ENCODE measurements at regions not wholly inside any gene's neighbourhood (a gene's known extent, or its start where the extent isn't known, plus 50 kb on each side); places are given as distances from the start of the nearest gene placed in this dataset.

DNA sequence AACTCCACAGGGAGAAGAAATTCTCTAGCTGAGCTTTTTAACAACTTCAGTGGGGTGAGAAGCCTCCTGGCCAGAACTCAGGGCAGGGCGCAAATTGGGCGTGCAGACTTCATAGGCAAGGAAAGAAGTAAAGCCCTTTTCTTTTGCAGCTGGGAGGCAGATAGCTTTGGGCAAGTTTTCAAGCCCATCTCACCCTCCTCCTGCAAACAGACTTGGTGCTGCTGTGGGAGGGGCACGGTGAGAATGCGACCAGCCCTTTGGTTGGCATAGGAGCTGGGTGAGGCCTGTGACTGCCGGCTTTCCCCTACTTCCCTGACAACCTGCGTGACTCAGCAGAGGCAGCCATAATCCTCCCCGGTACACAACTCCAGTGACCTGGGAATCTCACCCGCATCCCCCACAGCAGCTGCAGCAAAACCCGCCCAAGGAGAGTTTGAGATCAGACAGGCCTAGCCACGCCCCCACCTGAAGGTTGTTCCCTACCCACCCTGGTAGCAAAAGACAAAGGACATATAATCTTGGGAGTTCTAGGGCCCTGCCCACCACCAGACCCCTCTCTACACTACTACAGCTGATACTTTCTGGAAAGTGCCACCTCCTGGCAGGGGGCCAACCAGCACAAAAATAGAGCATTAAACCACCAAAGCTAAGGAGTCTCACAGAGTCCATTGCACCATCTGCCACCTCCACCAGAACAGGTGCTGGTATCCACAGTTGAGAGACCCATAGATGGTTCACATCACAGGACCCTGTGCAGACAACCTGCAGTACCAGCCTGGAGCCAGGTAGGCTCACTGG is 195.5 kb upstream of the CCL2 start:
- Mint-ChIP-seq H3K27me3 (ENCODE audit: unreplicated experiment) (no peaks in the 10 kb centered on the region), H3K36me3 (ENCODE audit: unreplicated experiment) (no peaks in the 10 kb centered on the region), H3K9me3 (ENCODE audit: unreplicated experiment) (peaks cover 26% of the 10 kb centered on the region), H3K27ac (ENCODE audit: unreplicated experiment) (no peak overlapping the region), H3K4me3 (ENCODE audit: unreplicated experiment) (no peak overlapping the region), H3K4me1 (ENCODE audit: unreplicated experiment) (no peaks in the 10 kb centered on the region)
- TF ChIP-seq, protein P1, sequence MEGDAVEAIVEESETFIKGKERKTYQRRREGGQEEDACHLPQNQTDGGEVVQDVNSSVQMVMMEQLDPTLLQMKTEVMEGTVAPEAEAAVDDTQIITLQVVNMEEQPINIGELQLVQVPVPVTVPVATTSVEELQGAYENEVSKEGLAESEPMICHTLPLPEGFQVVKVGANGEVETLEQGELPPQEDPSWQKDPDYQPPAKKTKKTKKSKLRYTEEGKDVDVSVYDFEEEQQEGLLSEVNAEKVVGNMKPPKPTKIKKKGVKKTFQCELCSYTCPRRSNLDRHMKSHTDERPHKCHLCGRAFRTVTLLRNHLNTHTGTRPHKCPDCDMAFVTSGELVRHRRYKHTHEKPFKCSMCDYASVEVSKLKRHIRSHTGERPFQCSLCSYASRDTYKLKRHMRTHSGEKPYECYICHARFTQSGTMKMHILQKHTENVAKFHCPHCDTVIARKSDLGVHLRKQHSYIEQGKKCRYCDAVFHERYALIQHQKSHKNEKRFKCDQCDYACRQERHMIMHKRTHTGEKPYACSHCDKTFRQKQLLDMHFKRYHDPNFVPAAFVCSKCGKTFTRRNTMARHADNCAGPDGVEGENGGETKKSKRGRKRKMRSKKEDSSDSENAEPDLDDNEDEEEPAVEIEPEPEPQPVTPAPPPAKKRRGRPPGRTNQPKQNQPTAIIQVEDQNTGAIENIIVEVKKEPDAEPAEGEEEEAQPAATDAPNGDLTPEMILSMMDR (IDR thresholded peaks at IDR 0.05) = no peak
- no peak for DNase-seq (ENCODE audit: extremely low spot score, unreplicated experiment)

DNA sequence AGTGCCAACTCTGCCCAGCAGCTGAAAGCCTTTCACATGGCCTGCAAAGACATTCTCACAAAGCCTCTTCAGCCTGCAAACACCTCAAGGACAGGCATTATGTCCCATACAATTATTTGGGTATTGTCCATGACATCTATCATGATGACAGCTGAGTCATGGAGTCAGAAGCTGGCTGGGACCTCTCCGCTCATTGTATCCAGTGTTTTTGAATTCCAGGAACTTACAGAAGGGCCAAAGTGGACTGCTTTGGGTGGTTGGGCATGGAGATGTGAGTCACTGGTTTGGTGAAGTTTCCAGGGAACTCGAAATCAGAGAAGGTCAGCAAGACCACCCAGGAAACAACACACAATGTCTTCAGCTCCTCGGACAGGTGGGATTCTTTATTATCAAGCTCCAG is 188.6 kb upstream of the CCL2 start:
- DNase-seq (ENCODE audit: extremely low spot score, unreplicated experiment) = no peak
- Mint-ChIP-seq H3K4me1 (ENCODE audit: unreplicated experiment) (no peaks in the 10 kb centered on the region), H3K27ac (ENCODE audit: unreplicated experiment) (no peak overlapping the region), H3K9me3 (ENCODE audit: unreplicated experiment) (peaks cover 22% of the 10 kb centered on the region), H3K27me3 (ENCODE audit: unreplicated experiment) (no peaks in the 10 kb centered on the region), H3K4me3 (ENCODE audit: unreplicated experiment) (no peak overlapping the region), H3K36me3 (ENCODE audit: unreplicated experiment) (no peaks in the 10 kb centered on the region)
- TF ChIP-seq, protein P1 (IDR thresholded peaks at IDR 0.05) = no peak

DNA sequence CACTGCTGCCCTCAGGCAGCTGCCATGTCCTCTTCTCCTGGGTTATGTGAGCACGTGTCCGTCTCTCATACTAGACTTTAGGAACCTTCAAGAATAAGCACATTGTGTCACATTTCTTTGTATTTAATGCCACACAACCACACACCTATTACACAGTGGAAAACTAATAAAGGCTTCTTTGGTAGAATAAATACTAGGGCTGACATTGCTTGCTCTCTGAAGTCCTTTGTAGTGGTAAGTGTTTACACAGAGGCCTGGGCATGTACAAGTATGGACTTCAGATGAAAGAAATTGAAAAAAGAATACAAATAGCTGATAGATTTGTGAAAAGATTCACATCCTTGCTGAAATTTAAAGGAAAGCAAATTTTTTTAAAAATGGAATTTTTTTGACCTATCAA is 188.1 kb upstream of the CCL2 start:
- Mint-ChIP-seq H3K27ac (ENCODE audit: unreplicated experiment) (no peak overlapping the region), H3K4me3 (ENCODE audit: unreplicated experiment) (no peak overlapping the region), H3K36me3 (ENCODE audit: unreplicated experiment) (no peaks in the 10 kb centered on the region), H3K27me3 (ENCODE audit: unreplicated experiment) (no peaks in the 10 kb centered on the region), H3K9me3 (ENCODE audit: unreplicated experiment) (peaks cover 22% of the 10 kb centered on the region), H3K4me1 (ENCODE audit: unreplicated experiment) (no peaks in the 10 kb centered on the region)
- DNase-seq (ENCODE audit: extremely low spot score, unreplicated experiment) = no peak
- TF ChIP-seq, protein P1 (IDR thresholded peaks at IDR 0.05) = no peak

DNA sequence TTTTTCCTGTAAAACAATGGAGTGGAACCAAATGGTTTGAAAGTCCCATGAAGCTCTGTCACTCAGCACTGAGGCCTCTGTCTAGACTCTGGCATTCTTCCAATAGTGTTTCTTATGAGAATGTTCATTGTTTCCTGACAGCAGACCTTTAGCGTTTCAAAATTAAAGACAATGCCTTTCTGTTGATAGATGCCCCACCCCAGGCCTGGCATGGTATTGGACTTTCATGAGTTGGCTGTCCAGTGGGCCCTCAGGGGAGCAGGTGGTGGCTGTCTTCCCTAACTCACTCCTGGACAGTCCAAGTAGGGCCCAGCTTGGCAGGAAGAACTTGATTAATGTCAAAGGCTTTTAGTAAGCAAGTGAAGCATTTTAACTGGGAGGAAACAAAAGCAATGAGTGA is 186.5 kb upstream of the CCL2 start:
- Mint-ChIP-seq H3K4me1 (ENCODE audit: unreplicated experiment) (no peaks in the 10 kb centered on the region), H3K9me3 (ENCODE audit: unreplicated experiment) (peaks cover 26% of the 10 kb centered on the region), H3K36me3 (ENCODE audit: unreplicated experiment) (no peaks in the 10 kb centered on the region), H3K27ac (ENCODE audit: unreplicated experiment) (no peak overlapping the region), H3K27me3 (ENCODE audit: unreplicated experiment) (no peaks in the 10 kb centered on the region), H3K4me3 (ENCODE audit: unreplicated experiment) (no peak overlapping the region)
- DNase-seq (ENCODE audit: extremely low spot score, unreplicated experiment) = no peak
- TF ChIP-seq, protein P1 (IDR thresholded peaks at IDR 0.05) = no peak

DNA sequence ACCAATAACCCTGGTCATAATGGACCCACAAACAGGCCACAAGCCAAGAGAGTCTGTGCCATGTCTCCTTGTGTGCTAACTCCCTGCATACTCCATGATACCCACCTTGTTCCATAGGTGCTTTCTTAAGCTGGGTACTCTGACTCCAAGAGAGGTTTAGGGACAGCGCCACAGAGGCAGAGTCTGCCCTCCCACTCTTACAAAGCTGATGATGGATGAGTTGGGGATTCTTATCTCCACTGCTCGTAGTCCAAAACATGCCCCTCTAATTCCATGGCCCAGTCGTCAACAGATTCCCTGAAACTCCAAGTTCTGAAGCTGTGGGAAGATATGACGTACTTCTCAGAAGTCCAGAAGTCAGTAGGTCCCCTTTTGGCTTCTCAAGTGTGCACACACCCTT is 184.4 kb upstream of the CCL2 start:
- Mint-ChIP-seq H3K4me3 (ENCODE audit: unreplicated experiment) (no peak overlapping the region), H3K4me1 (ENCODE audit: unreplicated experiment) (no peaks in the 10 kb centered on the region), H3K27me3 (ENCODE audit: unreplicated experiment) (no peaks in the 10 kb centered on the region), H3K9me3 (ENCODE audit: unreplicated experiment) (peaks cover 18% of the 10 kb centered on the region), H3K36me3 (ENCODE audit: unreplicated experiment) (no peaks in the 10 kb centered on the region), H3K27ac (ENCODE audit: unreplicated experiment) (no peak overlapping the region)
- TF ChIP-seq, protein P1 (IDR thresholded peaks at IDR 0.05) = no peak
- DNase-seq (ENCODE audit: extremely low spot score, unreplicated experiment) = no peak

All from osteocyte (in vitro differentiated cells).